DMS114 treated with DMSO at 0.1 percent for 48 hours (cell line): ENCODE measurements at regions not wholly inside any gene's neighbourhood (a gene's known extent, or its start where the extent isn't known, plus 50 kb on each side); places are given as distances from the start of the nearest gene placed in this dataset.

Source experiments
- DNase-seq: peaks from one replicate; lab custom pipeline; 2025; ENCODE audit not compliant: unreplicated experiment; lab: John Stamatoyannopoulos, UW

- DNase-seq, result no peak
These were observed 132.8 kb upstream of the TCERG1L start for GRCh38 chr10:131444286-131444685.

DNA sequence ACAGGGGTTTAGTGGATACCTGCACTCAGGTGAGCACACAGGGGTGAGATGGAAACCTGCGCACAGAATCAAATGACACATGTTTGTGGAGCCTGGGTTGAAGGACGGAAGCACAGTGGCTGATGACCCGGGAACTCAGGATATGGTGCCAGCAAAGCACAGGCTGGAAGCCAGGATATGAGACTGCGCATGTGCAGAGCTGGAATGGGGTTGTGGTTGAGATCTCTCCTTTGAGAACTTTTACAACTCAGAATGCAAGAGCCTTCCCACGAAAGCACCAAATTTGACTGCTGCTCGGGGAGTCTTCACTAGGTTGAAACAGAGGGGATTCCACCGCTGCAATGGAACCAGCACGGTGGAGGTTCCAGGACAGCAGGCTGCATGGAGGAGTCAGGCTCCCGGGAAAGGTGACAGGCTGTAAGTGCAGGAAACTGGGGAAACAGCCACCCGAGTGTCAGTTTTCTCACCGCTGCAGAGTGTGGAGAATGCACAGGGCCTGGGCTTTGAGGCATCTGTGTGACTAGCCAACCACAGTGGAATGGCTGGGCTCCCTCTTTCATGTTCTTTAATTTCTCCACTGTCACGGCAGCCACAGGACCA is 133.4 kb upstream of the TCERG1L start:
- DNase-seq, result no peak

DNA sequence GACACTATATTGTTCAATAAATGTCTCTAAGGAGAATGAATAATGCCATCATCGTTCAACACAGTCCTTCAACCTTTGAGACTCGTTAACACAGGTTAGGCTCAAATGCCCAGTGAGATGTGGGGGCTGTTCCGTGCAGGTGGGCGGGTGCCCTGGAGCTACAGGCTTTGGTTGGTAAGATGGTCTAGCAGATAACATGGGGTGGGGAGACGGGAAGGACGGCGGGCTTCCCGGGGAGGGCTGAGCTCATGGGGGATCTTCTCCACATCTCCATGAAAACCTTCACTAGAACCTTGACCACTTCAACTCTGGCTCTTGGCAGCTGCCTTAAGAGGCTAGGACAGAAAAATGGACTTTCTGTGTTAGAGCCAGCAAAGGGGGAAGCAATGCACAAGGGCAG is 134.1 kb upstream of the TCERG1L start:
- DNase-seq, result no peak

GRCh38 chr10:131446171-131446570 is 134.7 kb upstream of the TCERG1L start:
- DNase-seq, result no peak

- no peak for DNase-seq
These were observed 136.7 kb upstream of the TCERG1L start for GRCh38 chr10:131448171-131448570.

DNA sequence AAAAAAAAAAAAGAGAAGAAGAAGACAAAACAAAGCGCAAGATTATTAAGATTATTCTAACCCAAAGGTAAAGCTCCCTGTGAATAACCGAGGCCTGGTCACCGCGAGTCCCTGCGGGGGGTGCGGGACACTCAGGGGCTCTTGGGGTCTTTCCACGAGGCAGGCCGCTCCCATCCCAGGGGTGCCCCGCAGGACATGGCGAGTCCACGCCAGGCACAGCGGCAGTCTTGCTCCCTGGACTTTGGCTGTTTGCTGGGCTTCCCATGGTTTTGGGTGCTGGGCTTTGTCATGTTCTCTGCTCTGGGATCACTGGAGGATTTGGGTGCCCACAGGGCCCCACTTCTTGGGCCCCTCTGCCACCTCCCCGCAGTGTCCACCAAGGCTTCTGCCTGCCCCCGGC is 137.4 kb upstream of the TCERG1L start:
- DNase-seq, result no peak

DNA sequence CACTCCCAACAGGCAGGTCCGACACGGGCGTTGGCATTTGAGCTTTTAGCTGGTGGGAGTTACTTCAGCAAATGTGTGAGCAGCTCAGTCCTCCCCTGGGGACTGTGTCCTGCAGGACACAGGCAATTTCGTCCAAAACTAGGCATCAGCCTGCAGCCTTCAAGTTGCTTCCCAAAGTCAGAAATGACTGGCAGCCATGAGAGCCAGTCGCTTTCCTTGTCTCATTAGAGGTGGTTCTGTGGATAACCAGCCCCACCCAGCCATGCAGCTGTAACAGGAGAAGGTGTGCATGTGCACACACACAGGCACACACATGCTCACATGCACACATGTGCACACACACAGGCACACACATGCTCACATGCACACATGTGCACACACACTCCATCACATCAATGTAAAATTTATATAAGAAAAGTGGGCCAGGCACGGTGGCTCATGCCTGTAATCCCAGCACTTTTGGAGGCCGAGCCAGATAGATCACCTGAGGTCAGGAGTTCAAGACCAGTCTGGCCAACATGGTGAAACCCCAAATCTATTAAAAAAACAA is 138.8 kb upstream of the TCERG1L start:
- DNase-seq, result no peak

GRCh38 chr10:131451407-131452015 is 140.0 kb upstream of the TCERG1L start:
- no peak for DNase-seq

- DNase-seq, result no peak
These were observed 141.6 kb upstream of the TCERG1L start for GRCh38 chr10:131452926-131453720.

DNA sequence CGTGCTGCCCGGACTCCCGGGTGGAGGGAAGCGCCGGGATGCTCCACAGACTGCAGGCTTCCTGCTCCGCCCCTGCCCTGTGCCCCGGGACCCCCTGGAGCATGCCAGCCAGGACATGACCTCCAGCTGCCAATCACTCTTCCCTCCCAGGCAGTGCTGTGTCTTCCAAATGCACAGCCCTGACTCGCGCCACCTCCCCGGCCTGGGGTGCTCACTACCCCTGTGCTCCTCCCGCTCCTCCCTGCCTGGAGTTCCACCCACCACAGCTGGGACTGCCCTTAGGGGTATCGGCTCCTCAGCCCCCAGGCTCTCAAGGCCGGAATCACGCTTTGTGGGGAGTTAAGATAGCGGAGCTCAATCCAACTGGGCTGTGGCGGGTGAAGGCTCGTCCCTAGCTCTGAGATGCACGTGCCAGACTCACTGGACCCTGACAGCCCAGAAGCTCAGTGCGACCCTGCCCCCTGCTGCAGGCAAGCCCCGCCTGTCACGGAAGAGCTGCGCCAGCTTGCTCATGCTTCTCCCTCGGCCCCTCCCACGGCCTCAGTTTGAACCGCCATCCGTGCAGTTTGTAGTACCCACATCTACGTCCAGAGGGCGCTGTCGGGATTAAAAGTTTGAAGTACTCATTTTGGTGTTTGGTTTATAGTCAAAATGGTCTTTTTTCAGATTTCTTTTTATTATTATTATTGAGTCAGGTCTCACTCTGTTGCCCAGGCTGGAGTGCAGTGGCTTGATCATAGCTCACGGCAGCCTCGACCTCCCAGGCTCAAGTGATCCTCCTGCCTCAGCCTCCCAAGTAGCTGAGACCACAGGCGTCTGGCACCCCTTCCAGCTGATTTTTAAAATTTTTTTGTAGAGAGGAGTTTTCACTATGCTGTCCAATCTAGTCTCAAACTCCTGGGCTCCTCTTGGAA is 142.5 kb upstream of the TCERG1L start:
- DNase-seq, result no peak

DNA sequence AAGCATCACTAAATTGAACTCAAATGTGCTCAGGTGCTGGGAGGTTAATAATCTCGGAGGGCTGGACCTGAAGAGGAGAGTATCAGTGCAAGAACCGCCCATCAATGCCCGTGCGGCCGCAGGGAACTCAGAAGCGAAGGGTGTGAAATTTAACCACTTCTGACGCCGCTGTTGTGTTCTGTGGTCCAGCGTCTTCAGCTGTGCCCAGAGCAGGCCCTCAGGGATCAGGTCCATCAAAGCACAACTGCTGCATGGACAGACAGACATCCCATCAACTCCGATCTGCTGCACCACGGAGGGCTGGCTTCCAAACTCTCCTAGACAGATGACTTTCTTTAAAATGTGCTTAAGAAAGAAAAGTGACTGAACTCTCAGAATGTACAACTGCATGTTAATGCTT is 144.9 kb upstream of the TCERG1L start:
- no peak for DNase-seq

GRCh38 chr10:131461093-131461492 is 149.6 kb upstream of the TCERG1L start:
- DNase-seq, result no peak

DNA sequence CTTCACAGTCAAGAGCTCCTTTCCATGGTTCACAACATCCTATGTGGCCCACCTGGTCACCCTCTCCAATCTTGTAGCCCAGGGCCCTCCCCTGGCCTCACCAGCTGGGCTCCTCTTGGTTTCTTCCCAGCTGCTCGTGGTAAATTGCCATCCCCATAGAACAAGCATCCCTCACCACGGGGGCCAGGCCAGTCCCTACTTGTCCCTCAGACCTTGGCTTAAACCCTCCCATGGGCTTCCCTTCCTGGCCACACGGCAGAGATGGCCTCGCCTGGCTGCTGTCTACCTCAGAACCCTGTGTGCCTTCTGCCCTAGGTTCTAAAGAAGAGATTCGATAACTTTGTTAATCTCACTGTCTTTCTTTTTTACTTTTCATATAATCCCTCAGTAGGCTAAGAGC is 153.3 kb upstream of the TCERG1L start:
- no peak for DNase-seq

- no peak for DNase-seq
These were observed 158.0 kb upstream of the TCERG1L start for GRCh38 chr10:131469551-131469950.

DNA sequence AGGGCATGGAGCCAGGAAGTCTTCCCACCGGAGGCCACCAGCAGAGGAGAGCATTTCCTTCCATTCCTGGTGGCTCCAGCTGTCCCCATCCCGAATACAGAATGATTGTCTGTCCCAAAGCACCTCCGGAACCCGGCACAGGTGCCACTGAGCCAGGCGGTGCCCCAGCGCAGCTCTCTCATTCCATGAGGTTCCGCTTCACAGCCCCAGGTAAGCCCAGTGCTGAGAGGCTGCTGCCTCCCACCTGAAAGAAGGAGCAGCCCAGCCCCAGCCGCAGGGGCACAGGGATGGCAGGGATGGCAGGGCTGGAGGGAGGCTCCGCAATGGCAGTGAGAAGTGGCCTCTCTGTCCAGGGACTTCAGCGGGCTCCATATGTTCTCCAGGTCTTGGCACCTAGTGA is 162.1 kb upstream of the TCERG1L start:
- no peak for DNase-seq

GRCh38 chr10:131474416-131474815 is 162.9 kb upstream of the TCERG1L start:
- DNase-seq, result no peak

DNA sequence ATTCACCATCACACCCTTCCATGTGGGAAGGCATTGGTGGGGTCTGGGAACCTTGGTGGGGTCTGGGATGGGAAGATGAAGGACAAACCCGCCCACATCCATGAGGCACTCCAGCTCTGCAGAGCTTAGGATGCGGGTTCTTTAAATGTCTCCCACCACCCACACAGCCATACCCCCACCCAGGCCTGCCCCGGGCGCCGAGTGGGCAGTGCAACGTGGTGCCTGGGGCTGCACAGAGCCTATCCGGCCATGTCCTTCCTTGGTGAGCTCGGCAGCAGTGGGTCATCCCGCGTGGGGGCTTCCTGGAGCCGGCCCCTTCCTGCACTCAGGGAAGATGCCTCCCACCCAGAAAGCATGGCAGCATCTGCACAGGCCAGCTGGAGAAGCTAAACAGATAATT is 163.5 kb upstream of the TCERG1L start:
- no peak for DNase-seq

GRCh38 chr10:131475803-131476202 is 164.3 kb upstream of the TCERG1L start:
- no peak for DNase-seq

DNA sequence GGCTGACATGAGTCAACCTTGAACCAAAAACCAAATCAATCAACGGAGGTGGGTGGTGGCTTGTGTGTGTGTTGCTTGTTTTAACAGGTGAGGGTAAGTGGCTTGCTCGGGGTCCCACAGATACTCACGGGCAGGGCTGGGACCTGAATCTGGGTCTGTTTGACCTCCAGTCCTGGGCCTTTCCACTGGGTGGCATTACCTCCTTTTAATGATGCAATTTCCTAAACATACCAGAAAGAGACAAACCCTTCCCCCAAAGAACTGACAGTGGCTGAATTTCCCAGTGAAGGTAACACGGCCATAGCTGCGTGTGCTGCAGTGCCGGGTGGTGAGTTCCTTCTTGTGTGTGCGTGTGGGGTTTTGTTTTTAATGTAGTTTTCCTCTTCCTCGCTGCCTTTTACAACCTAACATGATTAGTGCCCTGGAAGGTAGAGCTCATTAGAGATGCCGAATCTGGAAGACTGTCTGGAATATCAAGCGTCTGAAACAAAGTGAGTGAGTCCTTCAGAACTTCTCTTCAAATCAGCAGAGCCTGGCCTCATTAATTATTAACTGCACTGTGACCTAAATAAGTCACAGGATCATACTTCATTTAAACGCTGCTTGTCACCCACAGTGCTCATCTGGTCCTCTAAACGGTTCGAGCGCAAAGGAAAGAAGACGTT is 166.1 kb upstream of the TCERG1L start:
- no peak for DNase-seq

- DNase-seq, result no peak
These were observed 167.0 kb upstream of the TCERG1L start for GRCh38 chr10:131478377-131478989.
